PC-3 (cell line): ENCODE measurements at regions not wholly inside any gene's neighbourhood (a gene's known extent, or its start where the extent isn't known, plus 50 kb on each side); places are given as distances from the start of the nearest gene placed in this dataset.

Experiments
- ATAC-seq: fragments of 200-7000 bp; cut with Tn5 transposase; 2 replicates; pipeline ENCODE4 v1.9.1; 2020; ENCODE audit warnings: mild to moderate bottlenecking, moderate library complexity
- BruUV-seq: library from RNA; stranded (reverse); fragments of 400-500 nt; replicated peaks from 2 replicates; lab custom pipeline; 2021; lab: Mats Ljungman, UMichigan
- CTCF ChIA-PET: fragments of 300-600 bp; sonication (Branson Sonifier 250); formaldehyde crosslinking; loops from one replicate; lab custom pipeline; 2022; ENCODE audit warnings: antibody characterized with exemption; lab: Charles Lee
- POLR2A ChIA-PET: fragments of 300-600 bp; sonication (Branson Sonifier 250); formaldehyde crosslinking; loops from one replicate; lab custom pipeline; 2022; ENCODE audit warnings: antibody characterized with exemption; ENCODE audit not compliant: unreplicated experiment; lab: Charles Lee
- DNase-seq: peaks from one replicate; pipeline ENCODE4 v3.0.0-alpha.2; 2015
- H2AFZ ChIP-seq: fragments of 300-600 bp; sonication (generic); 2 replicates; pipeline ENCODE4 v1.6.0; 2016; ENCODE audit warnings: antibody characterized with exemption, low read length
- H3F3A ChIP-seq: fragments of 300-600 bp; sonication (generic); one replicate; pipeline ENCODE4 v1.6.0; 2017; ENCODE audit warnings: antibody characterized with exemption, low read length, control low read depth, mild to moderate bottlenecking; ENCODE audit not compliant: unreplicated experiment
- H3K27ac ChIP-seq: fragments of 300-600 bp; sonication (generic); 2 replicates; pipeline ENCODE4 v1.5.1; 2016; ENCODE audit warnings: mild to moderate bottlenecking, low read length
- H3K27me3 ChIP-seq: fragments of 300-600 bp; sonication (generic); 2 replicates; pipeline ENCODE4 v1.6.1; 2016; ENCODE audit warnings: low read length, mixed read lengths
- H3K36me3 ChIP-seq: fragments of 300-600 bp; sonication (generic); 2 replicates; pipeline ENCODE4 v1.6.1; 2016; ENCODE audit warnings: low read depth, mixed run types, low read length, mixed read lengths
- H3K4me1 ChIP-seq: fragments of 300-600 bp; sonication (generic); 2 replicates; pipeline ENCODE4 v1.5.1; 2016; ENCODE audit warnings: low read length; ENCODE audit not compliant: insufficient read depth
- H3K4me2 ChIP-seq: fragments of 300-600 bp; sonication (generic); 2 replicates; pipeline ENCODE4 v1.6.0; 2016; ENCODE audit warnings: low read length
- H3K4me3 ChIP-seq: fragments of 300-600 bp; sonication (generic); 2 replicates; pipeline ENCODE4 v1.5.1; 2016; ENCODE audit warnings: mild to moderate bottlenecking, low read length, mixed read lengths
- H3K79me2 ChIP-seq: fragments of 300-600 bp; sonication (generic); 2 replicates; pipeline ENCODE4 v1.6.1; 2017; ENCODE audit warnings: low read length, mixed read lengths
- H3K9ac ChIP-seq: fragments of 300-600 bp; sonication (generic); 2 replicates; pipeline ENCODE4 v1.6.0; 2016; ENCODE audit warnings: mild to moderate bottlenecking, low read length
- H3K9me2 ChIP-seq: fragments of 300-600 bp; sonication (generic); replicated peaks from 2 replicates; pipeline ENCODE4 v1.6.1; 2016; ENCODE audit warnings: mixed run types, low read length, mixed read lengths
- H3K9me3 ChIP-seq: fragments of 300-600 bp; sonication (generic); 2 replicates; pipeline ENCODE4 v1.6.1; 2016; ENCODE audit warnings: low read length, mixed read lengths
- H4K20me1 ChIP-seq: fragments of 300-600 bp; sonication (generic); 2 replicates; pipeline ENCODE4 v1.6.1; 2016; ENCODE audit warnings: low read length, mixed read lengths
- CTCF ChIP-seq: fragments of 300-600 bp; sonication (generic); conservative IDR thresholded peaks from 2 replicates; pipeline ENCODE4 v1.5.1; 2017; ENCODE audit warnings: antibody characterized with exemption, low read depth, mild to moderate bottlenecking, low read length
- EZH2 ChIP-seq: fragments of 300-600 bp; sonication (generic); IDR thresholded peaks from one replicate; pipeline ENCODE4 v1.6.1; 2017; ENCODE audit warnings: antibody characterized with exemption, mild to moderate bottlenecking, low read length; ENCODE audit not compliant: unreplicated experiment
- EZH2phosphoT487 ChIP-seq: fragments of 300-600 bp; sonication (generic); IDR thresholded peaks from 2 replicates; pipeline ENCODE4 v1.6.1; 2018; ENCODE audit warnings: mild to moderate bottlenecking, antibody characterized with exemption, low read length, borderline replicate concordance
- intact Hi-C: fragments of 100-400 bp; cut with micrococcal nuclease; formaldehyde crosslinking; loops from 2 replicates; pipeline ENCODE4 v1.9.0; 2023

- no peak for ATAC-seq
- H3K9ac ChIP-seq, result no peak overlapping the region
- TF ChIP-seq EZH2phosphoT487 (no peak), EZH2 (no peak), CTCF (no peak)
- no peaks in the 10 kb centered on the region for H3K27me3 ChIP-seq
- ChIA-PET POLR2A (no interaction called here), CTCF (no interaction called here)
- no peak overlapping the region for H2AFZ ChIP-seq
- H3K4me3 ChIP-seq, result no peak overlapping the region
- H4K20me1 ChIP-seq, result no peaks in the 10 kb centered on the region
- BruUV-seq, result no TSS peak
- H3K4me1 ChIP-seq, result no peaks in the 10 kb centered on the region
- H3K9me3 ChIP-seq, result peaks cover 3% of the 10 kb centered on the region; the same call in 1 of the 2 replicates
- H3K4me2 ChIP-seq, result no peak overlapping the region
- H3K27ac ChIP-seq, result no peak overlapping the region
- intact Hi-C loops, result no loop called here
- no peaks in the 10 kb centered on the region for H3K36me3 ChIP-seq
- no peaks in the 10 kb centered on the region for H3K79me2 ChIP-seq
- H3F3A ChIP-seq, result no peaks in the 10 kb centered on the region
- no peak for DNase-seq
- no peaks in the 10 kb centered on the region for H3K9me2 ChIP-seq
These were observed 1612.1 kb upstream of the WWC1 start for GRCh38 chr5:166679331-166679730.

GRCh38 chr5:166695326-166695725 lies 1596.1 kb upstream of the WWC1 start:
- intact Hi-C loops, result no loop called here
- Histone ChIP-seq H3K4me1 (no peaks in the 10 kb centered on the region), H3K27me3 (no peaks in the 10 kb centered on the region), H3K27ac (no peak overlapping the region), H3K4me3 (no peak overlapping the region), H4K20me1 (no peaks in the 10 kb centered on the region), H2AFZ (no peak overlapping the region), H3K9me3 (no peaks in the 10 kb centered on the region), H3K79me2 (no peaks in the 10 kb centered on the region), H3K9ac (no peak overlapping the region), H3K36me3 (no peaks in the 10 kb centered on the region), H3F3A (no peaks in the 10 kb centered on the region), H3K4me2 (no peak overlapping the region), H3K9me2 (no peaks in the 10 kb centered on the region)
- DNase-seq (no peak), ATAC-seq (no peak)
- ChIA-PET CTCF (no interaction called here), POLR2A (no interaction called here)
- BruUV-seq, result no TSS peak
- TF ChIP-seq CTCF (no peak), EZH2phosphoT487 (no peak), EZH2 (no peak)

- ChIA-PET POLR2A (no interaction called here), CTCF (no interaction called here)
- Histone ChIP-seq H3K4me1 (no peaks in the 10 kb centered on the region), H4K20me1 (no peaks in the 10 kb centered on the region), H3K9me2 (no peaks in the 10 kb centered on the region), H3K79me2 (no peaks in the 10 kb centered on the region), H3K36me3 (no peaks in the 10 kb centered on the region), H3K9ac (no peak overlapping the region), H3F3A (no peaks in the 10 kb centered on the region), H2AFZ (no peak overlapping the region), H3K4me2 (no peak overlapping the region), H3K27ac (no peak overlapping the region), H3K27me3 (no peaks in the 10 kb centered on the region), H3K9me3 (no peaks in the 10 kb centered on the region), H3K4me3 (no peak overlapping the region)
- BruUV-seq, result no TSS peak
- no peak for DNase-seq
- TF ChIP-seq EZH2phosphoT487, result no peak
- TF ChIP-seq CTCF, result no peak
- TF ChIP-seq EZH2, result no peak
- no peak for ATAC-seq
- intact Hi-C loops, result no loop called here
These were observed 1583.2 kb upstream of the WWC1 start for GRCh38 chr5:166708291-166708690.
